ENCODE measurements at regions not wholly inside any gene's neighbourhood (a gene's known extent, or its start where the extent isn't known, plus 50 kb on each side); places are given as distances from the start of the nearest gene placed in this dataset.

DNA sequence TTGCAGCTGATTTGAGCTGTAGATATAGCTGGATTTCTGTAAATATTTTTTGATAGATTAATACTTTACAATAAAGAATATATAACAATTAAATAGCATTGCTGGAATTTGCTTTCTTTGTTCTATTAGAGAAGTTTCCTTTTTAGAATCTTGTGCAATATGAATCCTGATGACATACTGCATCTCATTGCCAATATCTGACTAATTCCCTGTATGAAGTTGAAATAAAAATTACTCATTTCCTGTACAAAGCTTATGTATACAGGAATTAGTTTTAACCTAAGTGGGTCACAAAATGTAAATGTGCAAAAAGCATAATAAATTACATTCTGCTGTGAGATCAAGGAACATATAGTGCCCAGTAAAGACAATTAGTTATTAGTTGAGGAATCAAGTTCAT lies 72.8 kb upstream of the TMEFF2 start:
- TF ChIP-seq EZH2 (IDR thresholded peaks at IDR 0.05; ENCODE audit: borderline replicate concordance) (no peak), EZH2phosphoT487 (IDR thresholded peaks at IDR 0.05; ENCODE audit: low read depth, severe bottlenecking, unreplicated experiment) (no peak)
- TF ChIP-seq, protein P1, sequence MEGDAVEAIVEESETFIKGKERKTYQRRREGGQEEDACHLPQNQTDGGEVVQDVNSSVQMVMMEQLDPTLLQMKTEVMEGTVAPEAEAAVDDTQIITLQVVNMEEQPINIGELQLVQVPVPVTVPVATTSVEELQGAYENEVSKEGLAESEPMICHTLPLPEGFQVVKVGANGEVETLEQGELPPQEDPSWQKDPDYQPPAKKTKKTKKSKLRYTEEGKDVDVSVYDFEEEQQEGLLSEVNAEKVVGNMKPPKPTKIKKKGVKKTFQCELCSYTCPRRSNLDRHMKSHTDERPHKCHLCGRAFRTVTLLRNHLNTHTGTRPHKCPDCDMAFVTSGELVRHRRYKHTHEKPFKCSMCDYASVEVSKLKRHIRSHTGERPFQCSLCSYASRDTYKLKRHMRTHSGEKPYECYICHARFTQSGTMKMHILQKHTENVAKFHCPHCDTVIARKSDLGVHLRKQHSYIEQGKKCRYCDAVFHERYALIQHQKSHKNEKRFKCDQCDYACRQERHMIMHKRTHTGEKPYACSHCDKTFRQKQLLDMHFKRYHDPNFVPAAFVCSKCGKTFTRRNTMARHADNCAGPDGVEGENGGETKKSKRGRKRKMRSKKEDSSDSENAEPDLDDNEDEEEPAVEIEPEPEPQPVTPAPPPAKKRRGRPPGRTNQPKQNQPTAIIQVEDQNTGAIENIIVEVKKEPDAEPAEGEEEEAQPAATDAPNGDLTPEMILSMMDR (IDR thresholded peaks at IDR 0.05; ENCODE audit: poor library complexity), result no peak

Measured in hepatocyte (in vitro differentiated cells).